Stimulated activated CD4-positive, alpha-beta T cell treated with anti-CD3 and anti-CD28 coated beads, Interleukin-2, amount 100 ng/mL, for 48 hours (primary cell): ENCODE measurements at regions not wholly inside any gene's neighbourhood (a gene's known extent, or its start where the extent isn't known, plus 50 kb on each side); places are given as distances from the start of the nearest gene placed in this dataset.

Experiments used
- DNase-seq, 2 donors: peaks; one replicate each; pipeline ENCODE4 v3.0.0-alpha.2; 2020

DNA sequence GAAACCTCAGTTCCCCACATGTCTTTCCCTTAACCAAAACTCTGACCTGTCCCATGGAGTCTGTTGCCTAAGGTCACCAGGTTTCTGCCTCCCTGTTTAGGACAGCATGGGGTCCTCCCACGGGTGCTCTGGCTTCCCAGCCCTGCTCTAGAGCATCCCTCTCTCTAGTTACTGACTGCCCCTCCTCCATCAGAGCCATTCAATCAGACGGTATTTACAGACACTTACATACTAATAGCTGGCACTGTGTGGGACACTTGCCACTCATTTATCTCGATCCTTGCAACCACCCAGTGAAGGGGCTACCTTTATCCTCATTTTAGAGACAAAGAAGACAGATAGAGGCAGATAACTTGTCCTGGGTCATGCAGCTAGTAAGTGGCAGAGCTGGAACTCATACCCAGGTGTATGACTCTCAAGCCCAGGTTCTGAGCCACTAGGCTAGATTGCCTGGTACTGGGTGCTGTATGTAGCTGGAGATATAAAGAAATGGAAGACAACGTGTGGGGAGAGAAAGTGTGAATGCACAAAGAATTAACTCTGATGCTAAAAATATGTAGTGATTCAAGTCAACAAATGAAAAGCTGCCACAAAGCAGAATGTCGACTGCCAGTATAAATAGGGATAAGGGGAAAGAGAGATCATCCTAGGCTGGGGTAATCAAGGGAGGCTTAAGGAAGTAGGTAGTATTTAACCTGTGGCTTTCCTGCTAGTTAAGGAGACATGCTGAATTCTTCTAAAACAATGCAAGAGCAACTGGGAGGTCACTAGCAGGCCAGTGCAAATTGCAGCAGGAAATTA, 52.5 kb upstream of the PDE8B start:
- no peak for DNase-seq

DNA sequence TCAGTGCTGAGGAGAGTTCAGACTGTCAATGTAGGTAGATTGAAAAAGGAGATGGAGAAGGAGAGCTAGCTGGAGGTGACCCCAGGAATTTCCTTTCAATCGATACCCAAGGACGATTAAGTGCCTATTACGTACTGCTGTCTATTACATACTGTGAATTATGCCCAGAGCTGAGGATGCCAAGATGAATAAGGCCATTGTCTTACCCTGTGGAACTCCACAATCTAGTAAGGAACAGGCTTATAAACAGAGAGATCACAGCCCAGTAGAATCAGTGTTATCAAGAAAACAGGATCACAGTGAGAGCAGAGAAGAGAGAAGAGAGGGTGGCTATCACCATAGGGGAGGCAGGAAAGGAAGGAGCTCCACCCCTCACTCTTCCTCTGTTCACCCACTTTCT, 54.1 kb upstream of the PDE8B start:
- DNase-seq = no peak

DNA sequence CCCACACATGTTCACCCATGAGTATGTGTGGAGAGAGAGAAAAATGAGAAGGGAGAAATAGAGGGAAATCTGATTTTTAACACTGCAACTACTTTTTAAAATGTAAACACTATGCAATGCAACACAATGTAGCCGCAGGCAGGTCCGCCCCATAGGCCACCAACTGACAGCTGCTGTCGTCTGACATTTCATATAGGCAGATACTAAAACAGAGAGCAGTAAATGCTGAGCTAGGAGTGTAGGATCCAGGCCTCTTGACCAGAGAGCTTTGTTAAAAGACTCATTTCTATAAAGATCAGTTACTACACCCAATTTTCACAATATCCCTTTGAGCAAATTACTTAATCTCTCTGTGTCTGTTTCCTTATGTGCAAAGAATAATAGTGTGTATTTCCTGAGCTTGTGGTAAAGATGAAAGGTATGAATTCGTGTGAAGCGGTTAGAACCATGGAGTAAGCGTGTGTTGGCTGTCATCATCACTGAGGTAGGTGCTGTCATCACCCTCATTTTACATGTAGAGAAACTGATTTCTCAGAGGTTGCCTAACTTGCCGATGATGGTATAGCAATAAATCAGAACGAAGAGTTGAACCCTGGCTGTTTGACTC, 55.2 kb upstream of the PDE8B start:
- no peak for DNase-seq

DNA sequence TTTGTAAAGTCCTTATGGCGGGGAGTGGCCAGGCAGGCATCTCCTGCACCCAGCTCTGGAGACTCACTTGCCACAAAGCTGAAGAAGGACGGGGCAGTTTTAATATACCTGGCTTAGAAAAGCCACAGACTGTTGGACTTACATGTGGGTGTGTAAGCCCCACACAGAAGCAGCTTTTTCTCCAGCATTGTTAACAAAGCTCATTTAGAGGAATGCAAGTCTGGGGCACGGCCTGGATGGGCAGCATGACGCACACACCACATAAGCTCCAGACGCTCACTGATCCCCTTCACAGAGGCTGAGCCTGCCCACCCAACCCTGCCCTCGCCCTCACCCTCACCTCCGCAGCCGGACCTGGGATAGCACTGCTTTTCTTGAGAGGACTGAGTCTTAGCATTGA, 58.0 kb upstream of the PDE8B start:
- DNase-seq = no peak

DNA sequence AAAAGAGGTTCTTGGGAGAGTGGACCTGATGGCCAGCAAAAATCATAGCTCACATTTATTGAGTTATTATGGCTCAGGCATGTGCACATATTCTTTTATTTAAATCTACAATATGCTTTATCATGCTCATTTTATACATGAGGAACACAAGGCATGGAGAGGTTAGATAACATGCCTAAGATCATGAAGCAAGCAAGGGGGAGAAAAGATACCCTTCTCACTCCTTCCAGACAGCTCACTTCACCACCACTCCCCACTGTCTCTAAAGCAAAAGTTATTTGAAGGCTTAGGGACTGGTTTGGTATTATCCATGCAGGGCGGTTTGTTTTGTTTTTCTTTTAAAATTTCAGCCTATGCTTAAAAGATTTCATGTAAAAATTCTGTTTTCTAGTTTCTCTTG, 59.0 kb upstream of the PDE8B start:
- DNase-seq = no peak

DNA sequence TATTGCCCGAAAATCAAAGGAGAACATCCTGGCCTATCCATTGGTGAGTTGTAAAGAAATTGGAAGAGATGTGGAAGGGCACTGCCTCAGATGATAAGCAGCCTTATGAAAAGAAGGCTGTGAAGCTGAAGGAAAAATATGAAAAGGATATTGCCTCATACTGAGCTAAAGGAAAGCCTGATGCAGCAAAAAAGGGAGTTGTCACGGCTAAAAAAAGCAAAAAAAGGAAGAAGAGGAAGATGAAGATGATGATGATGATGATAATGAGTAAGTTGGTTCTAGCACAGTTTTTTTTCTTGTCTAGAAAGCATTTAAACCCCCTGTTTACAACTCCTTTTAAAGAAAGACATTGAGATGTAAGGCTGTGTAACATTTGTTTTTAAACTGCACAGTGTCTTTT, 59.8 kb upstream of the ZBED3 start:
- no peak for DNase-seq

DNA sequence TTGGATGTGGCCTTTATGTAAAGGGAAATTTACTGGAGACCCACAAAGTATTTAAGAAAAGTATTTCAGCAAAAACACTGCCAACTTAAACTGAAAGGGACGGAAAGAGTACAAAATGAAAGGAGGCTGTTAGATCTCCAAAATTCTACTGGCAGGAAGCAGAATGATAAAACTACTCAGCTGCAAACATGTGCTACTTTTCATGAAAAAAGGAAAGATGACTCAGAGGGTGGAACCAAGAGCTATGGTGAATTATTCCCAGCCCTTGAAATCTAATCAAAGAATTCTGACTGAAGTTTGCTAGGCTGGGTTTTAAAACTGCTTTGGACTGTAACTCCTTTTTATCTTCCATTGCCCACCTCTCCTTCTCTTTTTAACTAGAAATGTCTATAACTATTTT, 58.6 kb upstream of the ZBED3 start:
- no peak for DNase-seq

DNA sequence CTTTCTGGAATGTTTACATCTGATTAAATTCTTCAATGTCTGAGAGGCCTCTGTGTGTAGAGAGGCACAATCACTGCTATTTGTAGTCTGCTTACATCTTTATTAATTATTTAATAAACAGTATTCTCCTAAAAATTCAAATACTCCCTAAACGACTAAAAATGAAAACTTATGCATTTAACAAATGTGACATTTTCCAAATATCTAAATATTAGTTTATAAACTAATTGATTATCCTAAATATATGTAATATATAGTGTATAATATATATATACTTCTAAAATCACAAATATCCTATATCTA, 57.7 kb upstream of the ZBED3 start:
- DNase-seq = no peak

DNA sequence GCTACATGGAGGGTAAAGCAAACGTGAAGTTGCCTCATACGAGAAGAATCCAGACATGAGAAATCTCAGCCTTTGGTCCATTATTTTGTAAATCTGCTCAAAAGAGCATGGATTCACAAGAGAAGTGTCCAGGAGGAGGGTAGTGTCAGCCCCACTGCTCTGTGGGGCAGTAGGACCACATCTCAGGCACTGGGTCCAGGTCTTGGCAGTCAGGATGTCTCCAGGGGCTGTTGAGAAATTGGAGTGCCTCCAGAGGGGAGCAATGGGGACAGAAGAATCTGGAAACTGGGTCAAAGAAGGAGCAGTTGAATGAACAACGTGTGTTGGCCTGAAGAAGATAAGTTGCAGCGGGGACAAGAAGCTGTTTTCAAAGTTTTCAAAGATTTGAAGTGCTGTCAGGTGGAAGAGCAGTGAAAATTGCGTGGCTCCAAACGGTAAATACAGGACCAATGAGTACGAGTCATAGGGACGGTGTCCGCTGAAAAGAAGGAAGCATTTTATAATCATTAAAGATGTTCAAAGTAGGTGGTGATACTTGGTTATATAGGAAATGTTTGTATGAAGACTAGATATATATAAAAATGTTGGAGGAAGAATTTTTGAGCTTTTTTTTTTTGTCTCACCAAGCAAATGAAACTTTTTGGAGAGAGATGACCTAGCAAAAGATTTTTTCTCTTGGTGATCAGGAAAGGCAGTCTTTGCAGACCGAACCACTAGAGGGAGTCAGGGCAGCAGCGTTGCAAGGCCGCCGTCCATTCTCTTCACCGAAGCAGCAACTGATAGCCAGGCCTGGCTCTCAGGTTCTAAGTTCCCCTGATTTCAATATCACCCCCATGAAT, 57.1 kb upstream of the ZBED3 start:
- DNase-seq = peak; percentile 43 to 51

DNA sequence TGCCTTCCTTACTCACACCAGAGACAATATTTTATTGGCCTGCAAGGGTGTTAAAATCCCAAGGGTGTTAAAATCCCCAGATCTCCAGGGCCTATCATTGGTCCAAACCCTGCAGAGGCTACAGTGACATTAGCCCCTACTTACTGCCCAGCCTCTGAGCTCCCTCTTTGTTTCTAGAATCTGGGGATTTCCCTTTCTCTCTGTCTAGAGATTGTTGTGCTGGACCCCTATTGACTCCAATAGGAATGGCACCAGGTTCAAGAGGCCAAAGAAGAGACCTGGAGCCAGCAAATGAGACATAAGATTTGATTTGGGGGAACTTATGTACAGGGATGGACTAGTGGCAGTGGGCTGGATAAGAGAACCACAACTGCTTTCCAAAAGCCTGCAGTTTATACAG, 53.3 kb upstream of the ZBED3 start:
- DNase-seq = no peak

DNA sequence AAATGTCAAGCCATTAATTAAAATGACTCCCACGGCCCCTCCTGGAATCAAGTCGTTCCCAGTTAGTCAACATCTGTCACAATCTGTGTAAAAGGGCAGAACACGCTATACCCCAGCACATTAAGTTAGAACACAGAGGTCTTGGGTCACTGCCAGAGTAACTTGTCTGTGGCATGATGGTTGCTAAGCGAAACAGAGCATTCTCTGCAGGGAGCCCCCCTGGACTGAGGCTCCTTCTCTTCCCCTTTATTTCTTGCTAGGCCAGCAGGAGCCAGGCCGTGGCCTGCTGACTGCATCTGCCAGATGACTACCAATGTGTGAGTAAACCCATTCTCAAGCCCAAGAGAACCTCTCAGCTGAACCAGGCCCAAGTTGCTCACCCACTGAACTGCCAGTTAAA, 51.9 kb upstream of the ZBED3 start:
- no peak for DNase-seq
